ENCODE measurements at regions not wholly inside any gene's neighbourhood (a gene's known extent, or its start where the extent isn't known, plus 50 kb on each side); places are given as distances from the start of the nearest gene placed in this dataset.

DNA sequence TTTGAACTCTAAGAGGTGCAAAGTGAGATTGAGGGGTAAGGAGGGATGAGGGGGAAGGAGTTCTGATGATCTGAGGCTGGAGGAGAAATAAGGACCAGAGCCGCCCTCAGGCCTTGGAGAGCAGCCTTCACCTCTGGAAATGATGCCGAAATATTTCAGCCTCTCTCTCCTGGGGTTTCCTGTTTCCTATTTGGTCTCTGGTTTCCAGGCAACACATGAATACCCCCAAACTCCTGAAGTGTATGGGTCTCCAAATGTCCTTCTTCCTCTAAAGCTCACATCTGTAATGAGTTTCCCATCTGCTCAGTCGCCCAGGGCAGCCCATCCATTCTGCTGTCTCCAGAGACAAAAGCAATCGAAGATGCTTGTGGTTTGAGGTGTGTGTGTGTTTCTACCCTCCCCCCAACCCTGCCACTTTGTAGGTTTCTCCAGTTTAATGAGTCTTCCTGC lies 52.0 kb upstream of the FAM20B start:
- no peak overlapping the region for H3K4me3 ChIP-seq (replicated peaks; ENCODE audit: low read depth, low read length)
- TF ChIP-seq, protein P1, sequence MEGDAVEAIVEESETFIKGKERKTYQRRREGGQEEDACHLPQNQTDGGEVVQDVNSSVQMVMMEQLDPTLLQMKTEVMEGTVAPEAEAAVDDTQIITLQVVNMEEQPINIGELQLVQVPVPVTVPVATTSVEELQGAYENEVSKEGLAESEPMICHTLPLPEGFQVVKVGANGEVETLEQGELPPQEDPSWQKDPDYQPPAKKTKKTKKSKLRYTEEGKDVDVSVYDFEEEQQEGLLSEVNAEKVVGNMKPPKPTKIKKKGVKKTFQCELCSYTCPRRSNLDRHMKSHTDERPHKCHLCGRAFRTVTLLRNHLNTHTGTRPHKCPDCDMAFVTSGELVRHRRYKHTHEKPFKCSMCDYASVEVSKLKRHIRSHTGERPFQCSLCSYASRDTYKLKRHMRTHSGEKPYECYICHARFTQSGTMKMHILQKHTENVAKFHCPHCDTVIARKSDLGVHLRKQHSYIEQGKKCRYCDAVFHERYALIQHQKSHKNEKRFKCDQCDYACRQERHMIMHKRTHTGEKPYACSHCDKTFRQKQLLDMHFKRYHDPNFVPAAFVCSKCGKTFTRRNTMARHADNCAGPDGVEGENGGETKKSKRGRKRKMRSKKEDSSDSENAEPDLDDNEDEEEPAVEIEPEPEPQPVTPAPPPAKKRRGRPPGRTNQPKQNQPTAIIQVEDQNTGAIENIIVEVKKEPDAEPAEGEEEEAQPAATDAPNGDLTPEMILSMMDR (IDR thresholded peaks at IDR 0.05; ENCODE audit: low read depth, low read length, missing control alignments) = no peak
- peak; percentile 47 for DNase-seq (ENCODE audit: extremely low read depth, low read depth)
